ENCODE measurements at regions not wholly inside any gene's neighbourhood (a gene's known extent, or its start where the extent isn't known, plus 50 kb on each side); places are given as distances from the start of the nearest gene placed in this dataset.

DNA sequence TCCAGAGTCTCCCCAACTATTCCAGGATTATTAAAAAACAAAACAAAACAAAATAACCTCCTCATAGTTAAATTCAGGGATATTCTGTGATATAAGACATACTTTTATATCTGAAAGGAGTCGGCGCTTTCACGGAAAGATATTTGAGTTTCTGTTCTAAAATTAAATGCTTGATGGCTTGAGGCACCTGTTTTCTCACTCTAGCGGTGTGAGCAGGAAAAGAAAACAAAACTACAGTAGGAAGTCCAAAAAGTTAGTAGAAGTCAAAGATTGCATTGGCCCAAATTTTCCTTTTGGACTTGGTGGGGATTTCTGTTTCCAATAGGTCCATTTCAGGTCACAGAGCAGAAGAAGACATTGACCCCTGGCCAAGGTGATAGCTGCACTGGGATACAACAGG, 716.1 kb upstream of the POT1 start:
- no peak for FAIRE-seq

DNA sequence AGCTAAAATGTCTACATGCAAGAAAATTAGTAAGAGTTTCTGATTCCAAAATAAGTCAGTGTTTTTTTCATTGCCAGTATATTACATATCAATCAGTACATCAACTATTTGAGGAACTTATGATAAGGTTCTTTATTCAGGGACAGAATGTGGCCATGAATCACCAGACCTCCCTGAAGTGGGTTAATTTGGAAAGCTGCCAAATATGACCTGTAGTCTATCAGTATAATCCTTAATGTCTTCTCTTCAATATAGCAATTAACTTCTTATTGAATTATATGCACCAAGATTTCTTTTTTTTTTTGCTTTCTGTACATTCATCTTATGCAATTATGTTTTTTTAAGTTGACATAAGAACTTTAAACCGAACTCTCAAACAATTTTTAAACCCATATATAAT, 714.5 kb upstream of the POT1 start:
- H3K36me3 ChIP-seq (ENCODE audit: control insufficient read depth in 2 of 2, extremely low read depth in 1 of 2, insufficient read depth in 2 of 2, low read length in 2 of 2) = no peaks in the 10 kb centered on the region
- H3K4me1 ChIP-seq (ENCODE audit: control insufficient read depth, extremely low read depth, insufficient read depth, low read length) = no peaks in the 10 kb centered on the region
- no peaks in the 10 kb centered on the region for H3K79me2 ChIP-seq (ENCODE audit: control insufficient read depth, insufficient read depth, low read length)
- no peaks in the 10 kb centered on the region for H3K27me3 ChIP-seq (ENCODE audit: control insufficient read depth, extremely low read depth, insufficient read depth, low read length)
- DNase-seq (ENCODE audit: low read depth, low spot score) = no peak
- dilution Hi-C loops (cut with MboI; ENCODE audit: extremely low pct_ligation_motif_present, low sequenced_read_pairs) = no loop called here
- H3K9ac ChIP-seq (ENCODE audit: control insufficient read depth, extremely low read depth, insufficient read depth, low read length) = no peak overlapping the region
- no peaks in the 10 kb centered on the region for H3K9me1 ChIP-seq (ENCODE audit: control insufficient read depth, extremely low read depth, insufficient read depth, low read length)
- no peak overlapping the region for H3K27ac ChIP-seq (ENCODE audit: control insufficient read depth, insufficient read depth, low read length)
- H3K9me3 ChIP-seq (ENCODE audit: control insufficient read depth, low read depth, low read length) = no peaks in the 10 kb centered on the region
- H3K4me2 ChIP-seq (ENCODE audit: control insufficient read depth, extremely low read depth, insufficient read depth, low read depth, low read length) = no peak overlapping the region
- no peak overlapping the region for H2AFZ ChIP-seq (ENCODE audit: control insufficient read depth, low read length)
- FAIRE-seq = no peak
- TF ChIP-seq, protein P1, sequence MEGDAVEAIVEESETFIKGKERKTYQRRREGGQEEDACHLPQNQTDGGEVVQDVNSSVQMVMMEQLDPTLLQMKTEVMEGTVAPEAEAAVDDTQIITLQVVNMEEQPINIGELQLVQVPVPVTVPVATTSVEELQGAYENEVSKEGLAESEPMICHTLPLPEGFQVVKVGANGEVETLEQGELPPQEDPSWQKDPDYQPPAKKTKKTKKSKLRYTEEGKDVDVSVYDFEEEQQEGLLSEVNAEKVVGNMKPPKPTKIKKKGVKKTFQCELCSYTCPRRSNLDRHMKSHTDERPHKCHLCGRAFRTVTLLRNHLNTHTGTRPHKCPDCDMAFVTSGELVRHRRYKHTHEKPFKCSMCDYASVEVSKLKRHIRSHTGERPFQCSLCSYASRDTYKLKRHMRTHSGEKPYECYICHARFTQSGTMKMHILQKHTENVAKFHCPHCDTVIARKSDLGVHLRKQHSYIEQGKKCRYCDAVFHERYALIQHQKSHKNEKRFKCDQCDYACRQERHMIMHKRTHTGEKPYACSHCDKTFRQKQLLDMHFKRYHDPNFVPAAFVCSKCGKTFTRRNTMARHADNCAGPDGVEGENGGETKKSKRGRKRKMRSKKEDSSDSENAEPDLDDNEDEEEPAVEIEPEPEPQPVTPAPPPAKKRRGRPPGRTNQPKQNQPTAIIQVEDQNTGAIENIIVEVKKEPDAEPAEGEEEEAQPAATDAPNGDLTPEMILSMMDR (optimal IDR thresholded peaks at IDR 0.05 in 1 of 3, IDR thresholded peaks at IDR 0.05 in 1 of 3, conservative IDR thresholded peaks at IDR 0.05 in 1 of 3; ENCODE audit: extremely low read depth in 1 of 3, insufficient read depth in 2 of 3, low read length in 3 of 3) = no peak
- no peak for TF ChIP-seq EZH2 (IDR thresholded peaks at IDR 0.05; ENCODE audit: low read length)
- H3K4me3 ChIP-seq (ENCODE audit: control insufficient read depth in 2 of 3, extremely low read depth in 1 of 3, insufficient read depth in 2 of 3, low read depth in 1 of 3, low read length in 3 of 3) = no peak overlapping the region
- no peaks in the 10 kb centered on the region for H4K20me1 ChIP-seq (ENCODE audit: control insufficient read depth, extremely low read depth, insufficient read depth, low read length)

More for the DNA sequence above, 716.1 kb upstream of the POT1 start:
- no peak for DNase-seq (ENCODE audit: low read depth, low spot score)
- H3K9me3 ChIP-seq (ENCODE audit: control insufficient read depth, low read depth, low read length) = no peaks in the 10 kb centered on the region
- H4K20me1 ChIP-seq (ENCODE audit: control insufficient read depth, extremely low read depth, insufficient read depth, low read length) = no peaks in the 10 kb centered on the region
- H3K27ac ChIP-seq (ENCODE audit: control insufficient read depth, insufficient read depth, low read length) = no peak overlapping the region
- no peak overlapping the region for H2AFZ ChIP-seq (ENCODE audit: control insufficient read depth, low read length)
- H3K4me3 ChIP-seq (ENCODE audit: control insufficient read depth in 2 of 3, extremely low read depth in 1 of 3, insufficient read depth in 2 of 3, low read depth in 1 of 3, low read length in 3 of 3) = no peak overlapping the region
- no peak overlapping the region for H3K4me2 ChIP-seq (ENCODE audit: control insufficient read depth, extremely low read depth, insufficient read depth, low read depth, low read length)
- TF ChIP-seq EZH2 (IDR thresholded peaks at IDR 0.05; ENCODE audit: low read length) = no peak
- TF ChIP-seq, protein P1 (optimal IDR thresholded peaks at IDR 0.05 in 1 of 3, IDR thresholded peaks at IDR 0.05 in 1 of 3, conservative IDR thresholded peaks at IDR 0.05 in 1 of 3; ENCODE audit: extremely low read depth in 1 of 3, insufficient read depth in 2 of 3, low read length in 3 of 3) = no peak
- H3K79me2 ChIP-seq (ENCODE audit: control insufficient read depth, insufficient read depth, low read length) = no peaks in the 10 kb centered on the region
- H3K9ac ChIP-seq (ENCODE audit: control insufficient read depth, extremely low read depth, insufficient read depth, low read length) = no peak overlapping the region
- no peaks in the 10 kb centered on the region for H3K4me1 ChIP-seq (ENCODE audit: control insufficient read depth, extremely low read depth, insufficient read depth, low read length)
- no peaks in the 10 kb centered on the region for H3K27me3 ChIP-seq (ENCODE audit: control insufficient read depth, extremely low read depth, insufficient read depth, low read length)
- H3K36me3 ChIP-seq (ENCODE audit: control insufficient read depth in 2 of 2, extremely low read depth in 1 of 2, insufficient read depth in 2 of 2, low read length in 2 of 2) = no peaks in the 10 kb centered on the region
- dilution Hi-C loops (cut with MboI; ENCODE audit: extremely low pct_ligation_motif_present, low sequenced_read_pairs) = no loop called here
- no peaks in the 10 kb centered on the region for H3K9me1 ChIP-seq (ENCODE audit: control insufficient read depth, extremely low read depth, insufficient read depth, low read length)

Measured in keratinocyte (primary cell).